ENCODE measurements at regions not wholly inside any gene's neighbourhood (a gene's known extent, or its start where the extent isn't known, plus 50 kb on each side); places are given as distances from the start of the nearest gene placed in this dataset.
"Not testable (repeated sequence)": the region's sequence is repeated elsewhere in the genome, so short reads cannot be mapped to it uniquely, and the experiment has no call there.

GRCh38 chr6:26754801-26755200 is 95.3 kb upstream of the ZNF322 start:
- not testable (repeated sequence) for H3K4me1 ChIP-seq (ENCODE audit: control insufficient read depth, insufficient read depth, low read length); H3K36me3 ChIP-seq (ENCODE audit: control insufficient read depth, insufficient read depth, low read length); H3K27me3 ChIP-seq (ENCODE audit: control insufficient read depth, insufficient read depth, low read length); H3K9ac ChIP-seq (ENCODE audit: low read length); H3K9me3 ChIP-seq (ENCODE audit: control insufficient read depth, low read length); H3K4me3 ChIP-seq (ENCODE audit: low read length)

- H3K9me3 ChIP-seq (ENCODE audit: control insufficient read depth, low read length); H3K4me3 ChIP-seq (ENCODE audit: low read length); H3K27me3 ChIP-seq (ENCODE audit: control insufficient read depth, insufficient read depth, low read length); H3K36me3 ChIP-seq (ENCODE audit: control insufficient read depth, insufficient read depth, low read length); H3K4me1 ChIP-seq (ENCODE audit: control insufficient read depth, insufficient read depth, low read length); H3K9ac ChIP-seq (ENCODE audit: low read length): not testable (repeated sequence)
Measured at GRCh38 chr6:26756067-26756805, 96.7 kb upstream of the ZNF322 start.

GRCh38 chr6:26766203-26766902 is 106.8 kb upstream of the ZNF322 start:
- H3K36me3 ChIP-seq (ENCODE audit: control insufficient read depth, insufficient read depth, low read length); H3K4me1 ChIP-seq (ENCODE audit: control insufficient read depth, insufficient read depth, low read length); H3K9me3 ChIP-seq (ENCODE audit: control insufficient read depth, low read length); H3K27me3 ChIP-seq (ENCODE audit: control insufficient read depth, insufficient read depth, low read length); H3K9ac ChIP-seq (ENCODE audit: low read length); H3K4me3 ChIP-seq (ENCODE audit: low read length): not testable (repeated sequence)

GRCh38 chr6:26770941-26771666 is 111.6 kb upstream of the ZNF322 start:
- H3K36me3 ChIP-seq (ENCODE audit: control insufficient read depth, insufficient read depth, low read length); H3K27me3 ChIP-seq (ENCODE audit: control insufficient read depth, insufficient read depth, low read length); H3K4me1 ChIP-seq (ENCODE audit: control insufficient read depth, insufficient read depth, low read length); H3K4me3 ChIP-seq (ENCODE audit: low read length); H3K9me3 ChIP-seq (ENCODE audit: control insufficient read depth, low read length); H3K9ac ChIP-seq (ENCODE audit: low read length): not testable (repeated sequence)

GRCh38 chr6:26773414-26773813 is 113.9 kb upstream of the ZNF322 start:
- not testable (repeated sequence) for H3K27me3 ChIP-seq (ENCODE audit: control insufficient read depth, insufficient read depth, low read length); H3K36me3 ChIP-seq (ENCODE audit: control insufficient read depth, insufficient read depth, low read length); H3K4me3 ChIP-seq (ENCODE audit: low read length); H3K9ac ChIP-seq (ENCODE audit: low read length); H3K9me3 ChIP-seq (ENCODE audit: control insufficient read depth, low read length); H3K4me1 ChIP-seq (ENCODE audit: control insufficient read depth, insufficient read depth, low read length)

GRCh38 chr6:26780563-26780962 is 121.0 kb upstream of the ZNF322 start:
- not testable (repeated sequence) for H3K4me3 ChIP-seq (ENCODE audit: low read length); H3K9ac ChIP-seq (ENCODE audit: low read length); H3K9me3 ChIP-seq (ENCODE audit: control insufficient read depth, low read length); H3K27me3 ChIP-seq (ENCODE audit: control insufficient read depth, insufficient read depth, low read length); H3K36me3 ChIP-seq (ENCODE audit: control insufficient read depth, insufficient read depth, low read length); H3K4me1 ChIP-seq (ENCODE audit: control insufficient read depth, insufficient read depth, low read length)

GRCh38 chr6:26795474-26796307 is 136.1 kb upstream of the ZNF322 start:
- not testable (repeated sequence) for H3K4me3 ChIP-seq (ENCODE audit: low read length); H3K36me3 ChIP-seq (ENCODE audit: control insufficient read depth, insufficient read depth, low read length); H3K4me1 ChIP-seq (ENCODE audit: control insufficient read depth, insufficient read depth, low read length); H3K9me3 ChIP-seq (ENCODE audit: control insufficient read depth, low read length); H3K27me3 ChIP-seq (ENCODE audit: control insufficient read depth, insufficient read depth, low read length); H3K9ac ChIP-seq (ENCODE audit: low read length)

GRCh38 chr6:26799903-26800633 is 140.5 kb upstream of the ZNF322 start:
- H3K4me1 ChIP-seq (ENCODE audit: control insufficient read depth, insufficient read depth, low read length); H3K36me3 ChIP-seq (ENCODE audit: control insufficient read depth, insufficient read depth, low read length); H3K4me3 ChIP-seq (ENCODE audit: low read length); H3K27me3 ChIP-seq (ENCODE audit: control insufficient read depth, insufficient read depth, low read length); H3K9ac ChIP-seq (ENCODE audit: low read length); H3K9me3 ChIP-seq (ENCODE audit: control insufficient read depth, low read length): not testable (repeated sequence)

GRCh38 chr6:26803762-26804161 is 144.2 kb upstream of the ZNF322 start:
- H3K9me3 ChIP-seq (ENCODE audit: control insufficient read depth, low read length); H3K4me3 ChIP-seq (ENCODE audit: low read length); H3K9ac ChIP-seq (ENCODE audit: low read length); H3K27me3 ChIP-seq (ENCODE audit: control insufficient read depth, insufficient read depth, low read length); H3K36me3 ChIP-seq (ENCODE audit: control insufficient read depth, insufficient read depth, low read length); H3K4me1 ChIP-seq (ENCODE audit: control insufficient read depth, insufficient read depth, low read length): not testable (repeated sequence)

- H3K4me3 ChIP-seq (ENCODE audit: low read length); H3K36me3 ChIP-seq (ENCODE audit: control insufficient read depth, insufficient read depth, low read length); H3K9ac ChIP-seq (ENCODE audit: low read length); H3K27me3 ChIP-seq (ENCODE audit: control insufficient read depth, insufficient read depth, low read length); H3K9me3 ChIP-seq (ENCODE audit: control insufficient read depth, low read length); H3K4me1 ChIP-seq (ENCODE audit: control insufficient read depth, insufficient read depth, low read length): not testable (repeated sequence)
Measured at GRCh38 chr6:26811486-26812116, 152.1 kb upstream of the ZNF322 start.

GRCh38 chr6:26818640-26819225 is 159.2 kb upstream of the ZNF322 start:
- not testable (repeated sequence) for H3K9me3 ChIP-seq (ENCODE audit: control insufficient read depth, low read length); H3K36me3 ChIP-seq (ENCODE audit: control insufficient read depth, insufficient read depth, low read length); H3K4me1 ChIP-seq (ENCODE audit: control insufficient read depth, insufficient read depth, low read length); H3K27me3 ChIP-seq (ENCODE audit: control insufficient read depth, insufficient read depth, low read length); H3K9ac ChIP-seq (ENCODE audit: low read length); H3K4me3 ChIP-seq (ENCODE audit: low read length)
